ENCODE measurements at regions not wholly inside any gene's neighbourhood (a gene's known extent, or its start where the extent isn't known, plus 50 kb on each side); places are given as distances from the start of the nearest gene placed in this dataset.

- TF ChIP-seq SP1 (IDR thresholded peaks at IDR 0.05) (no peak), ARNT (IDR thresholded peaks at IDR 0.05) (no peak), CTBP1 (IDR thresholded peaks at IDR 0.05; ENCODE audit: borderline replicate concordance) (no peak), ELF4 (IDR thresholded peaks at IDR 0.05) (no peak), FOXM1 (IDR thresholded peaks at IDR 0.05; ENCODE audit: borderline replicate concordance) (no peak), BHLHE40 (IDR thresholded peaks at IDR 0.05; ENCODE audit: borderline replicate concordance) (no peak), L3MBTL2 (conservative IDR thresholded peaks at IDR 0.05) (no peak), LEF1 (IDR thresholded peaks at IDR 0.05; ENCODE audit: borderline replicate concordance) (no peak)
Measured at GRCh38 chr18:14928396-14928795, 180.4 kb downstream of the ANKRD30B start.
